IMR-90 (cell line): ENCODE measurements at regions not wholly inside any gene's neighbourhood (a gene's known extent, or its start where the extent isn't known, plus 50 kb on each side); places are given as distances from the start of the nearest gene placed in this dataset.

ENCODE experiments used
- ATAC-seq: fragments of 200-7000 bp; cut with Tn5 transposase; 2 replicates; pipeline ENCODE4 v1.9.1; 2020; ENCODE audit warnings: low read depth, mild to moderate bottlenecking, moderate library complexity
- BruUV-seq: library from RNA; stranded (reverse); fragments of 400-500 nt; replicated peaks from 2 replicates; lab custom pipeline; 2021; lab: Mats Ljungman, UMichigan
- CTCF ChIA-PET: fragments of 300-600 bp; formaldehyde crosslinking; extraction: SDS; loops from one replicate; lab custom pipeline; 2021; ENCODE audit warnings: antibody characterized with exemption; lab: Yijun Ruan, JAX
- POLR2A ChIA-PET: fragments of 300-600 bp; sonication (Branson Sonifier 250); formaldehyde crosslinking; loops from one replicate; lab custom pipeline; 2022; ENCODE audit warnings: antibody characterized with exemption; ENCODE audit not compliant: unreplicated experiment; lab: Charles Lee
- DNase-seq: peaks from one replicate; pipeline ENCODE4 v3.0.0; 2013
- H2AFZ ChIP-seq: replicated peaks from 2 replicates; pipeline ENCODE3; 2013; ENCODE audit warnings: low read length, mild to moderate bottlenecking; ENCODE audit not compliant: poor library complexity
- H2AK5ac ChIP-seq: 2 replicates; pipeline ENCODE4 v1.6.1; 2013; ENCODE audit warnings: low read depth, low read length, inconsistent platforms
- H2AK9ac ChIP-seq: replicated peaks from 2 replicates; pipeline ENCODE3; 2013; ENCODE audit warnings: mild to moderate bottlenecking, low read depth, low read length, moderate library complexity; ENCODE audit not compliant: poor library complexity
- H2BK120ac ChIP-seq: 2 replicates; pipeline ENCODE4 v1.6.1; 2013; ENCODE audit warnings: low read depth, low read length, inconsistent platforms
- H2BK15ac ChIP-seq: 3 replicates; pipeline ENCODE4 v1.6.1; 2013; ENCODE audit warnings: low read depth, low read length, inconsistent platforms
- H2BK20ac ChIP-seq: 2 replicates; pipeline ENCODE4 v1.6.1; 2013; ENCODE audit warnings: low read depth, mild to moderate bottlenecking, inconsistent platforms, low read length, moderate library complexity
- H2BK5ac ChIP-seq: 2 replicates; pipeline ENCODE4 v1.6.1; 2013; ENCODE audit warnings: mild to moderate bottlenecking, low read depth, low read length, inconsistent platforms; ENCODE audit not compliant: poor library complexity, severe bottlenecking
- H3K14ac ChIP-seq: replicated peaks from 2 replicates; pipeline ENCODE4 v1.6.1; 2013; ENCODE audit warnings: low read depth, low read length, inconsistent platforms
- H3K18ac ChIP-seq: 2 replicates; pipeline ENCODE4 v1.6.1; 2013; ENCODE audit warnings: low read depth, low read length, control low read depth
- H3K23ac ChIP-seq: 2 replicates; pipeline ENCODE4 v1.6.1; 2013; ENCODE audit warnings: low read depth, low read length, inconsistent platforms
- H3K27ac ChIP-seq: 2 replicates; pipeline ENCODE4 v1.5.1; 2013; ENCODE audit warnings: mild to moderate bottlenecking, control low read depth, low read length; ENCODE audit not compliant: insufficient read depth
- H3K27me3 ChIP-seq: 2 replicates; pipeline ENCODE4 v1.6.1; 2013; ENCODE audit warnings: low read length; ENCODE audit not compliant: control insufficient read depth, insufficient read depth
- H3K36me3 ChIP-seq: 2 replicates; pipeline ENCODE4 v1.6.1; 2013; ENCODE audit warnings: low read length, mixed read lengths; ENCODE audit not compliant: control insufficient read depth, insufficient read depth
- H3K4ac ChIP-seq: 2 replicates; pipeline ENCODE4 v1.6.1; 2013; ENCODE audit warnings: low read depth, low read length, inconsistent platforms
- H3K4me1 ChIP-seq: 2 replicates; pipeline ENCODE4 v1.6.1; 2013; ENCODE audit warnings: low read length, mixed read lengths; ENCODE audit not compliant: control insufficient read depth, insufficient read depth
- H3K4me2 ChIP-seq: 2 replicates; pipeline ENCODE4 v1.6.1; 2013; ENCODE audit warnings: low read depth, mild to moderate bottlenecking, control low read depth, low read length, moderate library complexity
- H3K4me3 ChIP-seq: 2 replicates; pipeline ENCODE4 v1.5.1; 2013; ENCODE audit warnings: low read depth, mild to moderate bottlenecking, control low read depth, low read length, moderate library complexity; ENCODE audit not compliant: insufficient read depth
- H3K56ac ChIP-seq: 2 replicates; pipeline ENCODE4 v1.6.1; 2013; ENCODE audit warnings: low read length, inconsistent platforms; ENCODE audit not compliant: insufficient read depth; ENCODE audit errors: extremely low read depth
- H3K79me1 ChIP-seq, 2 experiments: 2 replicates each; pipeline ENCODE4 v1.6.1; 2013; ENCODE audit warnings: low read length in 2 of 2, inconsistent platforms in 1 of 2, low read depth in 1 of 2
- H3K9ac ChIP-seq: 2 replicates; pipeline ENCODE4 v1.6.1; 2013; ENCODE audit warnings: low read depth, low read length, control low read depth
- H3K9me1 ChIP-seq: 2 replicates; pipeline ENCODE4 v1.6.1; 2013; ENCODE audit warnings: low read length, inconsistent platforms; ENCODE audit not compliant: insufficient read depth
- H3K9me3 ChIP-seq: 2 replicates; pipeline ENCODE4 v1.6.1; 2013; ENCODE audit warnings: low read length; ENCODE audit not compliant: control insufficient read depth, insufficient read depth
- H4K20me1 ChIP-seq: 2 replicates; pipeline ENCODE4 v1.6.1; 2013; ENCODE audit warnings: low read length, inconsistent platforms; ENCODE audit not compliant: insufficient read depth
- H4K5ac ChIP-seq: 2 replicates; pipeline ENCODE4 v1.6.1; 2013; ENCODE audit warnings: mild to moderate bottlenecking, low read depth, low read length, control low read depth
- H4K8ac ChIP-seq, 2 experiments: 2 replicates each; pipeline ENCODE4 v1.6.1; 2013; ENCODE audit warnings: low read depth in 2 of 2, low read length in 2 of 2, control low read depth in 1 of 2, inconsistent platforms in 1 of 2
- H4K91ac ChIP-seq: 2 replicates; pipeline ENCODE4 v1.6.1; 2013; ENCODE audit warnings: low read depth, low read length, inconsistent platforms; ENCODE audit not compliant: insufficient read depth
- BHLHE40 ChIP-seq: fragments of 150-350 bp; IDR thresholded peaks from 2 replicates; pipeline ENCODE4 v1.6.1; 2016; ENCODE audit warnings: mild to moderate bottlenecking, low read depth, low read length
- ELK1 ChIP-seq: fragments of 150-350 bp; IDR thresholded peaks from 2 replicates; pipeline ENCODE4 v1.6.1; 2016; ENCODE audit warnings: low read depth, mild to moderate bottlenecking, low read length, moderate library complexity, borderline replicate concordance
- FOS ChIP-seq: fragments of 150-350 bp; IDR thresholded peaks from 2 replicates; pipeline ENCODE4 v1.6.1; 2016; ENCODE audit warnings: low read depth, low read length
- MAFK ChIP-seq: IDR thresholded peaks from 2 replicates; pipeline ENCODE4 v1.6.1; 2012; ENCODE audit warnings: low read depth, low read length, improper control_type of control experiment
- MXI1 ChIP-seq: IDR thresholded peaks from 2 replicates; pipeline ENCODE4 v1.6.1; 2012; ENCODE audit warnings: low read depth, mild to moderate bottlenecking, low read length, moderate library complexity, borderline replicate concordance
- NFE2L2 ChIP-seq: fragments of 150-350 bp; IDR thresholded peaks from 2 replicates; pipeline ENCODE4 v1.6.1; 2016; ENCODE audit warnings: low read depth, mild to moderate bottlenecking, low read length
- POLR2A ChIP-seq: IDR thresholded peaks from 2 replicates; pipeline ENCODE4 v1.6.1; 2012; ENCODE audit warnings: mild to moderate bottlenecking, low read depth, low read length
- RAD21 ChIP-seq: IDR thresholded peaks from 2 replicates; pipeline ENCODE4 v1.6.1; 2012; ENCODE audit warnings: low read length, improper control_type of control experiment
- RCOR1 ChIP-seq: IDR thresholded peaks from 2 replicates; pipeline ENCODE4 v1.6.1; 2012; ENCODE audit warnings: mild to moderate bottlenecking, low read length, improper control_type of control experiment; ENCODE audit not compliant: insufficient replicate concordance
- RFX5 ChIP-seq: IDR thresholded peaks from 2 replicates; pipeline ENCODE4 v1.8.0; 2012; ENCODE audit warnings: low read depth, mild to moderate bottlenecking, low read length, moderate library complexity
- SMC3 ChIP-seq: fragments of 150-350 bp; IDR thresholded peaks from 2 replicates; pipeline ENCODE4 v1.6.1; 2016; ENCODE audit warnings: low read depth, mild to moderate bottlenecking, antibody characterized with exemption, low read length, moderate library complexity
- USF2 ChIP-seq: fragments of 150-350 bp; IDR thresholded peaks from 2 replicates; pipeline ENCODE4 v1.6.1; 2017; ENCODE audit warnings: mild to moderate bottlenecking, antibody characterized with exemption, low read length, low read depth
- WGBS, 2 experiments: methylation state at CpG; one replicate each; pipeline versions ENCODE4 v1.1.5 to v1.1.7; 2013; ENCODE audit warnings: missing lambda C conversion rate in 2 of 2; ENCODE audit not compliant: insufficient read length in 1 of 2; ENCODE audit errors: extremely low coverage in 2 of 2; 5-methylcytosine and 5-hydroxymethylcytosine counted together
- dilution Hi-C: fragments of 300-500 bp; cut with HindIII; formaldehyde crosslinking; loops from one replicate; pipeline ENCODE4 v1.14.3; 2018; ENCODE audit warnings: low sequenced_read_pairs; ENCODE audit not compliant: unreplicated experiment
- in situ Hi-C: fragments of 300-500 bp; cut with MboI; formaldehyde crosslinking; loops from 3 replicates; pipeline ENCODE4 v1.14.3; 2019; ENCODE audit warnings: low sequenced_read_pairs, inconsistent platforms, mixed read lengths
- intact Hi-C: fragments of 100-400 bp; cut with micrococcal nuclease; formaldehyde crosslinking; loops from 2 replicates; pipeline ENCODE4 v1.10.0; 2022
- TF ChIP-seq, protein P1 (sequence below): conservative IDR thresholded peaks from 2 replicates; pipeline ENCODE4 v1.5.1; 2012; ENCODE audit warnings: mild to moderate bottlenecking, low read depth, low read length, improper control_type of control experiment

- Histone ChIP-seq H3K23ac (no peak overlapping the region), H4K5ac (no peak overlapping the region), H3K14ac (no peak overlapping the region), H2BK120ac (no peak overlapping the region), H3K4ac (no peak overlapping the region), H3K36me3 (no peaks in the 10 kb centered on the region), H4K8ac (no peak overlapping the region), H2AFZ (no peak overlapping the region), H3K27ac (no peak overlapping the region), H3K79me1 (no peaks in the 10 kb centered on the region), H2BK15ac (no peak overlapping the region), H3K9ac (no peak overlapping the region), H2AK5ac (no peak overlapping the region), H3K4me1 (no peaks in the 10 kb centered on the region), H3K4me2 (no peak overlapping the region), H4K91ac (no peak overlapping the region), H2AK9ac (no peak overlapping the region), H3K56ac (no peak overlapping the region), H3K27me3 (no peaks in the 10 kb centered on the region), H3K9me1 (no peaks in the 10 kb centered on the region), H4K20me1 (no peaks in the 10 kb centered on the region), H3K9me3 (peaks cover 9% of the 10 kb centered on the region; the same call in 1 of the 2 replicates), H3K18ac (no peak overlapping the region), H2BK20ac (no peak overlapping the region), H2BK5ac (no peak overlapping the region), H3K4me3 (no peak overlapping the region)
- POLR2A ChIA-PET, result no interaction called here
- no TSS peak for BruUV-seq
- CTCF ChIA-PET, result no interaction called here
- no peak for TF ChIP-seq RFX5
- TF ChIP-seq NFE2L2, result no peak
- TF ChIP-seq MAFK, result no peak
- no peak for TF ChIP-seq ELK1
- TF ChIP-seq RCOR1, result no peak
- no peak for TF ChIP-seq SMC3
- no peak for TF ChIP-seq RAD21
- TF ChIP-seq USF2, result no peak
- no peak for TF ChIP-seq BHLHE40
- TF ChIP-seq POLR2A, result no peak
- TF ChIP-seq MXI1, result no peak
- no peak for TF ChIP-seq FOS
- TF ChIP-seq, protein P1, sequence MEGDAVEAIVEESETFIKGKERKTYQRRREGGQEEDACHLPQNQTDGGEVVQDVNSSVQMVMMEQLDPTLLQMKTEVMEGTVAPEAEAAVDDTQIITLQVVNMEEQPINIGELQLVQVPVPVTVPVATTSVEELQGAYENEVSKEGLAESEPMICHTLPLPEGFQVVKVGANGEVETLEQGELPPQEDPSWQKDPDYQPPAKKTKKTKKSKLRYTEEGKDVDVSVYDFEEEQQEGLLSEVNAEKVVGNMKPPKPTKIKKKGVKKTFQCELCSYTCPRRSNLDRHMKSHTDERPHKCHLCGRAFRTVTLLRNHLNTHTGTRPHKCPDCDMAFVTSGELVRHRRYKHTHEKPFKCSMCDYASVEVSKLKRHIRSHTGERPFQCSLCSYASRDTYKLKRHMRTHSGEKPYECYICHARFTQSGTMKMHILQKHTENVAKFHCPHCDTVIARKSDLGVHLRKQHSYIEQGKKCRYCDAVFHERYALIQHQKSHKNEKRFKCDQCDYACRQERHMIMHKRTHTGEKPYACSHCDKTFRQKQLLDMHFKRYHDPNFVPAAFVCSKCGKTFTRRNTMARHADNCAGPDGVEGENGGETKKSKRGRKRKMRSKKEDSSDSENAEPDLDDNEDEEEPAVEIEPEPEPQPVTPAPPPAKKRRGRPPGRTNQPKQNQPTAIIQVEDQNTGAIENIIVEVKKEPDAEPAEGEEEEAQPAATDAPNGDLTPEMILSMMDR, result no peak
- DNase-seq, result no peak
- intact Hi-C loops, result no loop called here
- in situ Hi-C loops, result no loop called here
- ATAC-seq, result no peak
- dilution Hi-C loops, result no loop called here
- no CpG with 5 or more reads among the region's 2 CpGs for WGBS, 2 experiments
Measured at GRCh38 chr7:159247910-159248309, 103.2 kb upstream of the VIPR2 start.
